Activated naive CD8-positive, alpha-beta T cell treated with anti-CD3 and anti-CD28 coated beads, Interleukin-2, amount 10 ng/mL, durations not matched to agents 7 days and 5 days (primary cell): ENCODE measurements at regions not wholly inside any gene's neighbourhood (a gene's known extent, or its start where the extent isn't known, plus 50 kb on each side); places are given as distances from the start of the nearest gene placed in this dataset.

Experiments
- ATAC-seq: fragments of 150-1000 bp; cut with Tn5 transposase; one replicate; pipeline ENCODE4 v1.10.0; 2021; ENCODE audit warnings: low read depth, moderate library complexity
- POLR2A ChIA-PET: fragments of 350-600 bp; sonication (Branson Sonifier 250); formaldehyde crosslinking; loops from one replicate; lab custom pipeline; 2021; ENCODE audit warnings: antibody characterized with exemption; lab: Charles Lee
- DNase-seq: peaks from one replicate; pipeline ENCODE4 v3.0.0; 2021
- H3K27ac Mint-ChIP-seq: one replicate; pipeline ENCODE4 v1.8.0; 2022; ENCODE audit warnings: mild to moderate bottlenecking, mixed read lengths
- H3K27me3 Mint-ChIP-seq: one replicate; pipeline ENCODE4 v1.8.0; 2022; ENCODE audit warnings: mild to moderate bottlenecking, moderate library complexity, mixed read lengths
- H3K36me3 Mint-ChIP-seq: one replicate; pipeline ENCODE4 v1.8.0; 2021; ENCODE audit warnings: mild to moderate bottlenecking, mixed read lengths
- H3K4me1 Mint-ChIP-seq: one replicate; pipeline ENCODE4 v1.8.0; 2021; ENCODE audit warnings: mixed read lengths
- H3K4me3 Mint-ChIP-seq: one replicate; pipeline ENCODE4 v1.8.0; 2022; ENCODE audit warnings: mild to moderate bottlenecking, moderate library complexity, mixed read lengths
- H3K9me3 Mint-ChIP-seq: one replicate; pipeline ENCODE4 v1.8.0; 2021; ENCODE audit warnings: mixed read lengths

DNA sequence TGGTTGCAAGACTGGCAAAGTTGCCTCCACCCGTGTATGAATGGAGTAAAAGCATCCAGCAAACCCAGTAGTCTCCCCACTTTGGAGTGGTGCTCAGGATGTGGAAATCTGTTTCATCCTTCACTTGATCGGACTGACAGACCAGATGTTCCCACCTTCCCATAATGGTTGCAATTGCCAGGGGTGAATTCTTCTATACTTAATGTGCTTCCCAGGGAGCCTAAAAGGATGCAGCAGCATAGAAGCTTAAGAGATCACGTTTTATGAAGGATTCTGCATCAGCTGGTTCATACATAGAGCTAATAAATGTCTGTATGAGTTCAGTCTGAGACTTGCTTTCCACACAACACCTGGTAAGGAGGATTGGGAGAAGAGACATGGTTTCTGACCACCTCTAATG is 198.8 kb upstream of the S1PR3 start:
- DNase-seq, result no peak
- Mint-ChIP-seq H3K27ac (no peak overlapping the region), H3K9me3 (peaks cover 9% of the 10 kb centered on the region), H3K27me3 (peaks cover 3% of the 10 kb centered on the region), H3K4me1 (peaks cover 2% of the 10 kb centered on the region), H3K36me3 (no peaks in the 10 kb centered on the region), H3K4me3 (no peak overlapping the region)
- POLR2A ChIA-PET, result no interaction called here
- ATAC-seq, result no peak

GRCh38 chr9:88794100-88794499 is 197.2 kb upstream of the S1PR3 start:
- no peak for ATAC-seq
- Mint-ChIP-seq H3K36me3 (no peaks in the 10 kb centered on the region), H3K27ac (no peak overlapping the region), H3K4me1 (peaks cover 2% of the 10 kb centered on the region), H3K9me3 (peaks cover 10% of the 10 kb centered on the region), H3K4me3 (no peak overlapping the region), H3K27me3 (no peaks in the 10 kb centered on the region)
- DNase-seq, result no peak
- POLR2A ChIA-PET, result no interaction called here

GRCh38 chr9:88796947-88797346 is 194.3 kb upstream of the S1PR3 start:
- no peak for DNase-seq
- ATAC-seq, result no peak
- H3K27ac Mint-ChIP-seq, result no peak overlapping the region
- POLR2A ChIA-PET, result no interaction called here
- H3K36me3 Mint-ChIP-seq, result no peaks in the 10 kb centered on the region
- H3K4me1 Mint-ChIP-seq, result no peaks in the 10 kb centered on the region
- H3K27me3 Mint-ChIP-seq, result no peaks in the 10 kb centered on the region
- H3K4me3 Mint-ChIP-seq, result no peak overlapping the region
- H3K9me3 Mint-ChIP-seq, result peaks cover 8% of the 10 kb centered on the region

GRCh38 chr9:88798476-88798875 is 192.8 kb upstream of the S1PR3 start:
- H3K9me3 Mint-ChIP-seq, result peaks cover 10% of the 10 kb centered on the region
- H3K36me3 Mint-ChIP-seq, result no peaks in the 10 kb centered on the region
- H3K4me3 Mint-ChIP-seq, result no peak overlapping the region
- no peak overlapping the region for H3K27ac Mint-ChIP-seq
- DNase-seq, result no peak
- H3K27me3 Mint-ChIP-seq, result no peaks in the 10 kb centered on the region
- POLR2A ChIA-PET, result no interaction called here
- H3K4me1 Mint-ChIP-seq, result no peaks in the 10 kb centered on the region
- ATAC-seq, result no peak

GRCh38 chr9:88799541-88800328 is 191.5 kb upstream of the S1PR3 start:
- Mint-ChIP-seq H3K36me3 (no peaks in the 10 kb centered on the region), H3K27ac (no peak overlapping the region), H3K27me3 (peaks cover 6% of the 10 kb centered on the region), H3K4me1 (no peaks in the 10 kb centered on the region), H3K4me3 (no peak overlapping the region), H3K9me3 (peaks cover 10% of the 10 kb centered on the region)
- POLR2A ChIA-PET, result no interaction called here
- ATAC-seq (no peak), DNase-seq (no peak)

GRCh38 chr9:88800329-88800682 is 191.0 kb upstream of the S1PR3 start:
- no peak overlapping the region for H3K4me3 Mint-ChIP-seq
- H3K9me3 Mint-ChIP-seq, result peaks cover 10% of the 10 kb centered on the region
- POLR2A ChIA-PET, result no interaction called here
- ATAC-seq, result no peak
- H3K36me3 Mint-ChIP-seq, result no peaks in the 10 kb centered on the region
- H3K27ac Mint-ChIP-seq, result no peak overlapping the region
- no peaks in the 10 kb centered on the region for H3K4me1 Mint-ChIP-seq
- DNase-seq, result no peak
- H3K27me3 Mint-ChIP-seq, result peaks cover 6% of the 10 kb centered on the region

GRCh38 chr9:88801214-88801796 is 190.0 kb upstream of the S1PR3 start:
- Mint-ChIP-seq H3K4me3 (no peak overlapping the region), H3K4me1 (no peaks in the 10 kb centered on the region), H3K36me3 (no peaks in the 10 kb centered on the region), H3K9me3 (peaks cover 8% of the 10 kb centered on the region), H3K27ac (no peak overlapping the region), H3K27me3 (peaks cover 6% of the 10 kb centered on the region)
- no peak for DNase-seq
- no peak for ATAC-seq
- POLR2A ChIA-PET, result no interaction called here

- H3K4me1 Mint-ChIP-seq, result no peaks in the 10 kb centered on the region
- H3K36me3 Mint-ChIP-seq, result no peaks in the 10 kb centered on the region
Measured at GRCh38 chr9:88802533-88802932, 188.7 kb upstream of the S1PR3 start.

DNA sequence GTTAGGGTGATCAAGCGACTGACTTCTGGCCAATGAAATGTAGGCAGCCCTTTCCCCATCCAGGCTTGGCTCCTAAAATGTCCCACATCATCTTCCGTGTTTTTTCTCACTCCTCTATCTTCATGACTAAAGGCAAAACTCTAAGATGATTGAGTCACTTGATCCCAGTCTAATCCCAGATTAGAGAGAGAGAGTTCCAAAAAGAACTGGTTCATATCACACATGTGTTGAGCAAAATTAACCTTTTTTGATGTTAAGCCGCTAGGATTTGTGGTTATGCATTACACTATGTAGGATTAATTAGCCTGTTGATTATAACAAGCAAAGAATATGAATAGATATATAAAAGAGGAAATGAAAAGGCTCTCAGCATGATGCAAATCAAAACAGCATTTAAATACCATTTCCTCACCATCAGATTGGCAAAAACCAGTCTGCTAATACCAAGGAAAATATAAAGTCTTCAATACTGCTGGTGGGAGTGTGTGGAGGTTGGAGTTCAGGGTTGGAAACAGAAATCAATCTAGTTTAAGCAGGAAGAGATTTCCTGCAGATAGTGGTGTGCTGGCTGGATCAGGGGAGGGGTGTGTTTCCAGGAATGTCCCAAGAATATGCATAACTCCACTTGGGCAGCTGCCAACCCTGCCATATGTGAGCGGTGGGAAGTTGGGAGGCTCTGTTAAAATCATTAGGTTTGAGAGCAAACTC is 187.6 kb upstream of the S1PR3 start:
- Mint-ChIP-seq H3K4me3 (no peak overlapping the region), H3K4me1 (no peaks in the 10 kb centered on the region), H3K9me3 (peaks cover 2% of the 10 kb centered on the region), H3K27ac (no peak overlapping the region), H3K27me3 (peaks cover 6% of the 10 kb centered on the region), H3K36me3 (no peaks in the 10 kb centered on the region)
- ATAC-seq (no peak), DNase-seq (no peak)
- POLR2A ChIA-PET, result no interaction called here

More at GRCh38 chr9:88802533-88802932, 188.7 kb upstream of the S1PR3 start:
- no peak for DNase-seq
- Mint-ChIP-seq H3K27me3 (peaks cover 6% of the 10 kb centered on the region), H3K27ac (no peak overlapping the region), H3K4me3 (no peak overlapping the region), H3K9me3 (peaks cover 3% of the 10 kb centered on the region)
- ATAC-seq, result no peak
- POLR2A ChIA-PET, result no interaction called here

DNA sequence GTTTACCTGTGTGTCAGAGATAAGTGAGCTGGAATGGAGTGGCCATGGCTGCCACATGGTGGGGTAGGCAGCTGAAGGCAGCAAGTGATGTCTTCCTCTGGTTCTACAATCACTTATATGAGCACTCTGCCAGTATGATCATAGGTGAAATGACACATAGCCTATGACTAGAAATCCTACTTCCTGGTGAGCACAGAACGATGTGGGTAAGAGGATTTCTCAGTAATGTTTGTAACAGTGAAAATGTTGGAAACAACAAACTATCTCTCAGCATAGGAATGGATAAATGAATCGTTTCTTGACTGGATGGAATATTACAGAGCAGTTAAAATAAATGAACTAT is 187.0 kb upstream of the S1PR3 start:
- Mint-ChIP-seq H3K27me3 (peaks cover 6% of the 10 kb centered on the region), H3K9me3 (peaks cover 2% of the 10 kb centered on the region), H3K4me1 (no peaks in the 10 kb centered on the region), H3K27ac (no peak overlapping the region), H3K36me3 (no peaks in the 10 kb centered on the region), H3K4me3 (no peak overlapping the region)
- DNase-seq (no peak), ATAC-seq (no peak)
- POLR2A ChIA-PET, result no interaction called here

DNA sequence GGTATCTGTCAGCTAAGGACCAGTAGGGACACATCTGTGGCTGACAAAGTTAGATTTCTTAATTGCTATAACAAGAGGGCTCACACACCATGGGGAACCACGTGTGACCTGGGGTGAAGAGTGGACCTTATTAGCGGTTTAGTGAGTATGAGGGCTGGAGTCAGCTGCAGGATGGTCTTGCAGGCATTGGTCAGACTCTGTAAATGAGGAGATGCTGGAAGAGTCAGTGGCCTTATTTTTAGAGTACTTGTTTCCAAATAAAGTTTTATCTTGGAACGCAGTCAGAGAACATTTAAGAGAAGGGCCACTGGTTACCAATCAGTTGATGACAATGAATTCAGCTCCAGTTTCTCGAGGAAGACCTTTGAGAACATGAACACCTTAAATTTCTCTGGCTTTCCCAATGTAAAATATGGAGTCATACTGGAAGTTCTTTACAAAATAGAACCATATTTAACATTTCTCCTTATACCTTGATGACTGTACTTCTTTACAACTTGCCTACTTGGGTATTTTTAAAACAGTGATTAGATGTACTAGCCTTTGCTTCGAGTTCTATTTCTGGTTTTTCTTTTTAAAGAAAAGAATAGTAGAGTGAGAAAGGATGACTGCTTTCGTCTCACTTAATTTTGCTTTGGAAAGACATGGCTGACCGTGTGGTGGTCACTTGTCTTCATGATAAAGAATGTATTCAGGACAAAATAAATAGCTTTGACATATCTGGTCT is 185.9 kb upstream of the S1PR3 start:
- Mint-ChIP-seq H3K4me3 (no peak overlapping the region), H3K36me3 (no peaks in the 10 kb centered on the region), H3K9me3 (peaks cover 2% of the 10 kb centered on the region), H3K27me3 (peaks cover 6% of the 10 kb centered on the region), H3K4me1 (no peaks in the 10 kb centered on the region), H3K27ac (no peak overlapping the region)
- POLR2A ChIA-PET, result no interaction called here
- ATAC-seq (no peak), DNase-seq (no peak)

DNA sequence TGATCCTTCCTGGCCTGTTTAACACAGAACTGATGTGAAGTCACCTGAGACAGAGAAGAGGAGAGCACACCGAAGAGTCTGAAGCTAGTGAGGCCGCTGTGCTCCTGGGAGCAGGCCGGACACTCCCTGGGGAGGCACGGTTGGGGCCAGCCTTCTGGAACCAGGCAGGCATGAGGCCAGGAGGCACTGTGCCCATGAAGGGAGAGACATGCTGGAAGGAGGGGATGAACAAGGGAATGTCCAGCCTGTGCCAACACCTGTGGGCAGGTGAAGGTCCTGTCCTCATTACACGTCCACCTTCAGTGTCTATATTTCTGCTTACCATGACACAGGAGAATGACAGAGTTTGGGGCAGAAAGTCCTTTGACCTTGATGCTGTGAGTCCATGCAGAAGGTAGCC is 183.8 kb upstream of the S1PR3 start:
- POLR2A ChIA-PET, result no interaction called here
- Mint-ChIP-seq H3K27me3 (peaks cover 14% of the 10 kb centered on the region), H3K36me3 (no peaks in the 10 kb centered on the region), H3K4me1 (no peaks in the 10 kb centered on the region), H3K27ac (no peak overlapping the region), H3K9me3 (peaks cover 2% of the 10 kb centered on the region), H3K4me3 (no peak overlapping the region)
- ATAC-seq, result no peak
- no peak for DNase-seq

DNA sequence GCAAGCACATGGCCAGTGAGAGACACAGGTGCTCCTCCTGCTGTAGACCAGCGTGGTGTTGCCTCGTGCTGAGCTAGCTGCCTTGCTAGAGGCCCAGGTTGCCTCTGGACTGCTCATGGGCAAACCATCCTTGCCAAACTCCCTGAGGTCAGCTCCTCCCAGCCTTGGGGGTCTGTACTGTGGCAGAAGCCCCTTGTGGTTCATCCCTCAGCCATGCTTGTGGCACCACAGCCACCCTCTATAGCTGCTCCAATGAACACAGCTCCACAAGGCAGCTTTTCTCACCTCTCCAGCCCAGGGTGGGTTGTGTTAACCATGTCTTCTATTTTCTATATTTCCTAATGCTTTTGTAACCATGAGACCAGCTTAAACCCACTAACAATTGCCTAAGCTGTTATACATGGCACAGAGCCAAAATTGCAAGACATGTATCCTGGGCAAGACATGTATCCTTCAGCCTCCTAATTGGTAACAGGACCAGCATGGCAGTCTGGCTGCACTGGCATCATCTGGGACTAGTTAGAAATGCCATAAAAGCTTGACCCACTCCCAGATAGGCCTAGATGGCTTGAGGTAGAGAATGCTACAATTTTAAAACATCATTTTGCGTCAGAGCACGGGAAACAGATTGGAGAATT is 183.1 kb upstream of the S1PR3 start:
- Mint-ChIP-seq H3K4me1 (no peaks in the 10 kb centered on the region), H3K27me3 (peaks cover 14% of the 10 kb centered on the region), H3K9me3 (peaks cover 1% of the 10 kb centered on the region), H3K27ac (no peak overlapping the region), H3K36me3 (no peaks in the 10 kb centered on the region), H3K4me3 (no peak overlapping the region)
- no peak for DNase-seq
- POLR2A ChIA-PET, result no interaction called here
- no peak for ATAC-seq
